ENCODE measurements at regions not wholly inside any gene's neighbourhood (a gene's known extent, or its start where the extent isn't known, plus 50 kb on each side); places are given as distances from the start of the nearest gene placed in this dataset.

GRCh38 chr5:93902288-93902687 is 160.9 kb upstream of the POU5F2 start:
- no peak overlapping the region for H3K4me3 ChIP-seq (ENCODE audit: low read length)
- TF ChIP-seq CTCF (IDR thresholded peaks at IDR 0.05; ENCODE audit: low read depth, low read length), result no peak
- no peak for TF ChIP-seq EZH2phosphoT487 (IDR thresholded peaks at IDR 0.05; ENCODE audit: low read depth)
- no peaks in the 10 kb centered on the region for H3K36me3 ChIP-seq (replicated peaks; ENCODE audit: low read depth, low read length)
- no peak overlapping the region for H2AFZ ChIP-seq (ENCODE audit: low read depth, low read length)
- no peak overlapping the region for H3K9ac ChIP-seq (ENCODE audit: low read length)
- no peak overlapping the region for H3K27ac ChIP-seq (ENCODE audit: low read length)
- H3K27me3 ChIP-seq (ENCODE audit: low read depth, low read length), result no peaks in the 10 kb centered on the region
- no peaks in the 10 kb centered on the region for H3K9me3 ChIP-seq (ENCODE audit: insufficient read depth, low read length)
- no peaks in the 10 kb centered on the region for H4K20me1 ChIP-seq (ENCODE audit: insufficient read depth, low read length)
- no peaks in the 10 kb centered on the region for H3K4me1 ChIP-seq (ENCODE audit: low read length)
- no peak overlapping the region for H3K4me2 ChIP-seq (ENCODE audit: low read length)
- H3K79me2 ChIP-seq (ENCODE audit: low read length), result no peaks in the 10 kb centered on the region

- Histone ChIP-seq H3K27ac (ENCODE audit: low read length) (no peak overlapping the region), H4K20me1 (ENCODE audit: insufficient read depth, low read length) (no peaks in the 10 kb centered on the region), H3K4me3 (ENCODE audit: low read length) (no peak overlapping the region), H3K79me2 (ENCODE audit: low read length) (no peaks in the 10 kb centered on the region), H3K27me3 (ENCODE audit: low read depth, low read length) (no peaks in the 10 kb centered on the region), H3K9ac (ENCODE audit: low read length) (no peak overlapping the region), H3K4me1 (ENCODE audit: low read length) (no peaks in the 10 kb centered on the region), H3K9me3 (ENCODE audit: insufficient read depth, low read length) (no peaks in the 10 kb centered on the region), H2AFZ (ENCODE audit: low read depth, low read length) (no peak overlapping the region), H3K4me2 (ENCODE audit: low read length) (no peak overlapping the region), H3K36me3 (replicated peaks; ENCODE audit: low read depth, low read length) (no peaks in the 10 kb centered on the region)
- TF ChIP-seq EZH2phosphoT487 (IDR thresholded peaks at IDR 0.05; ENCODE audit: low read depth) (no peak), CTCF (IDR thresholded peaks at IDR 0.05; ENCODE audit: low read depth, low read length) (peak; percentile 44)
These were observed 157.7 kb upstream of the POU5F2 start for GRCh38 chr5:93899026-93899600.

- H3K4me1 ChIP-seq (ENCODE audit: low read length), result no peaks in the 10 kb centered on the region
- H4K20me1 ChIP-seq (ENCODE audit: insufficient read depth, low read length), result no peaks in the 10 kb centered on the region
- H3K4me3 ChIP-seq (ENCODE audit: low read length), result no peak overlapping the region
- H3K27ac ChIP-seq (ENCODE audit: low read length), result no peak overlapping the region
- no peak overlapping the region for H3K4me2 ChIP-seq (ENCODE audit: low read length)
- H3K79me2 ChIP-seq (ENCODE audit: low read length), result no peaks in the 10 kb centered on the region
- no peaks in the 10 kb centered on the region for H3K27me3 ChIP-seq (ENCODE audit: low read depth, low read length)
- no peak overlapping the region for H3K9ac ChIP-seq (ENCODE audit: low read length)
- TF ChIP-seq EZH2phosphoT487 (IDR thresholded peaks at IDR 0.05; ENCODE audit: low read depth) (no peak), CTCF (IDR thresholded peaks at IDR 0.05; ENCODE audit: low read depth, low read length) (peak; percentile 48)
- H3K36me3 ChIP-seq (replicated peaks; ENCODE audit: low read depth, low read length), result no peaks in the 10 kb centered on the region
- H3K9me3 ChIP-seq (ENCODE audit: insufficient read depth, low read length), result no peaks in the 10 kb centered on the region
- no peak overlapping the region for H2AFZ ChIP-seq (ENCODE audit: low read depth, low read length)
These were observed 153.4 kb upstream of the POU5F2 start for GRCh38 chr5:93894601-93895354.

DNA sequence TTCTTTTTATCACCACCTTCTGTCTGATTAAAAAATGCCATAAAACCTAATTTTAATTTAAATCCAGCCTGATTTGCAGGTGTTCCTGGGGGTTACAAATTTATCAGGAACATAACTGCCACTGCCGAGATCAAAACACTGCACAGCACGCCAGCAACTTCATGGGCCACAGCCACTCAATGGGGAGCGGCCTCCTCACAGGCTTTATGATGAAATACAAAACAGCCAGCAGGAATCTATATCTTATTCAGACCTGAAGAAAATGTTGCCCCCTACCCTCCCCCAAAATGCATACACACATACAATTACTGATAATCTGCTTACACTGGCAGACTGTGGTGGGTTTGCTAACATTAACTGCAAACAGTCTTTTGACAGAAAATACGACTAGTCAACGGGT is 151.7 kb upstream of the POU5F2 start:
- Histone ChIP-seq H3K9ac (ENCODE audit: low read length) (no peak overlapping the region), H3K27ac (ENCODE audit: low read length) (no peak overlapping the region), H2AFZ (ENCODE audit: low read depth, low read length) (no peak overlapping the region), H3K9me3 (ENCODE audit: insufficient read depth, low read length) (no peaks in the 10 kb centered on the region), H3K4me2 (ENCODE audit: low read length) (no peak overlapping the region), H4K20me1 (ENCODE audit: insufficient read depth, low read length) (no peaks in the 10 kb centered on the region), H3K36me3 (replicated peaks; ENCODE audit: low read depth, low read length) (no peaks in the 10 kb centered on the region), H3K4me1 (ENCODE audit: low read length) (no peaks in the 10 kb centered on the region), H3K79me2 (ENCODE audit: low read length) (no peaks in the 10 kb centered on the region), H3K4me3 (ENCODE audit: low read length) (no peak overlapping the region), H3K27me3 (ENCODE audit: low read depth, low read length) (no peaks in the 10 kb centered on the region)
- TF ChIP-seq CTCF (IDR thresholded peaks at IDR 0.05; ENCODE audit: low read depth, low read length), result no peak
